Hematopoietic multipotent progenitor cell treated with erythropoietin and hydrocortisone succinate and interleukin-3 and kit ligand, for 8 days (in vitro differentiated cells): ENCODE measurements at regions not wholly inside any gene's neighbourhood (a gene's known extent, or its start where the extent isn't known, plus 50 kb on each side); places are given as distances from the start of the nearest gene placed in this dataset.

Experiments used
- DNase-seq: peaks from one replicate; pipeline ENCODE4 v3.0.0-alpha.2; 2015

- DNase-seq, result no peak
Observed at GRCh38 chr3:72565593-72565992, 282.7 kb downstream of the SHQ1 start.

- no peak for DNase-seq
Observed at GRCh38 chr3:72563690-72564370, 284.4 kb downstream of the SHQ1 start.

- DNase-seq, result no peak
Observed at GRCh38 chr3:72560846-72561675, 287.2 kb downstream of the SHQ1 start.

GRCh38 chr3:72559385-72559784 lies 288.9 kb downstream of the SHQ1 start:
- no peak for DNase-seq

- DNase-seq, result no peak
Observed at GRCh38 chr3:72558001-72558400, 290.2 kb downstream of the SHQ1 start.

- DNase-seq, result no peak
Observed at GRCh38 chr3:72555714-72556113, 292.5 kb downstream of the SHQ1 start.

GRCh38 chr3:72554689-72555088 lies 293.6 kb downstream of the SHQ1 start:
- DNase-seq, result no peak

DNA sequence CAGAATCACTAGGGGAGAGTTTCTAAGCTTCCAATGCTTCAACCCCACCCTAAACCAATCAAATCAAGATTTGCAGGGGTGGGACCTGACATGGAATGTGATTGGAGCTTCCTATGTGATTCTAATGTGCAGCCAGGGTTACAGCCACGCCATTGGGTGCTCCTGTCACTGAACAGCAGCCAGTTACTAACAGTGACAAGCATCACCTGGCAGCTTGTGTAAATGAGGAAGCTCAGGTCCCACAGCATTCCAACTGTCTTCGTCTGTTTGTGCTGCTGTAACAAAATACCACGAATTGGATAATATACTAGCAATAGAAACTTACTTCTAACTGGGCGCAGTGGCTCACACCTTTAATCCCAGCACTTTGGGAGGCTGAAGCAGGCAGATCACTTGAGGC lies 294.9 kb downstream of the SHQ1 start:
- no peak for DNase-seq

DNA sequence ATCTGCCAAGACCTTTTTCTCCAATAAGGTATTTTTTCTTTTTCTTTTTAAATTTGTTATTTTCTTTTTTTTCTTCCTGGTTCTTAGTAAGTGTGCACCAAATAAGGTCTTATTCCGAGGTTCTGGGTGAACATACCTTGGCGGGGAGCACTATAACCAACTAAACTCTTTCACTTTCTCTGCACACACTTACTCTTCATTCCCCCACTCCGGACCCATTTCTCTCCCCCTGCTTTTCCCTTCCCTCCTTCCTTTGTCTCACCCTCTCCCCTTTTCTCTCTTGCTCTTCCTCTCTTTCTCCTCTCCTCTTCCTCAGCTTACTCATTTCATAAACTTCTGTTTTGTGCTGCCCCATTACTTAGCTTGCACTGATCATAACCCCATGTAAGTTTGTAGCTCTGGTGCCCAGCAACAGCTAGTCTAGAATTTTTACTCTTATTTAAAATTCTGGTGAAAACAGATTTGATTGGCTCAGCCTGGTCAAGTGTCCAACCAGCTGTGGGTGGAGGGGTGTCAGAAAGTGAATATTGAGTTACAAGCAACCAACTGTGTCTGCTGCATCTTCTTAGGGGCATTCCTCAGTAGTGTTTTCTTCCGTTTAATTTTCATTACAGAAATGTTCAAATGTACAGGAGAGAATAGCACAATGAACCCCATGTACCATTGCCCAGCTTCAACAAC lies 297.5 kb downstream of the SHQ1 start:
- DNase-seq, result no peak

- no peak for DNase-seq
Observed at GRCh38 chr3:72549761-72550581, 298.3 kb downstream of the SHQ1 start.

DNA sequence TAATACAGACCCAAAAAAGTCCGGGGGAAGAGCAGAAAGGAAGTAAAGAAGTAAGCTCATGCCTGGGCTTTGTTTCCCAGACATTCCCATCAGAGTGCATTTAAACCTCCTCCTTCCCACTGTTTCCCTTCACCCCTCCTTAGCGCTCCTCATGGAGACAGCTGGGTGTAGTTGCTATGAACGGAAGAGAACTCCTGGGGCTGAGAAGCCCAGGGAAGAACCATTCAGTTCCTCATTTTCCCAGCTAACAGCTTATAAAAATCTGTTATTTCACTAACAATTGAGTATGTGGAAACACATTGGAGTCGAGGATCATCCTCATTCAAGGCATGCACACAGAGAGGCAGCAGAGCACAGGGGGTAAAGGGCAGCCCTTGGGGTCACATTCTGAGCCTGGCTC lies 299.3 kb downstream of the SHQ1 start:
- DNase-seq, result no peak

DNA sequence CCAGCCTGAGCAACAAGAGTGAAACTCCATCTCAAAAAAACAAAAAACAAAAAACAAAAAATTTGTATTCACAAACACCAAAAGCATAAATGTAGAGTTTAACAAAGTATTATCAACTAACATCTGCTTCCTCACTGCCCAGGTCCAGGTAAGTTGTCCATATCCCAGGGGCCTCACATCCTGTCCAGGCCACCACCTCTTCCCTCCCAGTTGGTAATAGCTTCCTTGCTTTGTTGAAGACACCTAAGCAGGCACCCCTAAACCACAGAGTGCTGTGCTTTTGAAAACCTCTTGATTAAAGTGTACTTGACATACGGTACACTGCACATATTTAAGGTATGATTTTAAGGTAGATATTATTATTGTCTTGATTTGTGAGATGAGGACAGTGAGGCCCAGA lies 299.8 kb downstream of the SHQ1 start:
- DNase-seq, result no peak

DNA sequence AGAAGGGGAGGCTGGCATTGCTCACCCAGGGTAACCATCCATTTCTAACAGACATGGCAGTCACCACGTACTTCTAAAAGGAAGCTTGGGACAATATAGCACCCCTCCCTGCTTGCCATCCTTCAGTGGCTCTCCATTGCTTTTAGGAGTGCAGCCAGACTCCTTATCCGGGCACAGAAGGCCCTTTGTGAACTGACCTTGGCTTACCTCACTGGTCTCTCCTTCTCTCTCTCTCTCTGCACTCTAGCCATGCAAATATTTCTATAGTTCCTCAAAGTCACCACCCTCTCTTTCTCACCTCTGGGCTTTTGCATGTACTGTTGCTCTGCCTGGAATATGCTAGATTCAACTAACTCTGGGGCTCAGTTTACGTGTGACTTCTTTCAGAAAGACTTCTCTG lies 301.1 kb downstream of the SHQ1 start:
- DNase-seq, result no peak

GRCh38 chr3:72544239-72544638 lies 304.0 kb downstream of the SHQ1 start:
- peak; percentile 79 for DNase-seq

DNA sequence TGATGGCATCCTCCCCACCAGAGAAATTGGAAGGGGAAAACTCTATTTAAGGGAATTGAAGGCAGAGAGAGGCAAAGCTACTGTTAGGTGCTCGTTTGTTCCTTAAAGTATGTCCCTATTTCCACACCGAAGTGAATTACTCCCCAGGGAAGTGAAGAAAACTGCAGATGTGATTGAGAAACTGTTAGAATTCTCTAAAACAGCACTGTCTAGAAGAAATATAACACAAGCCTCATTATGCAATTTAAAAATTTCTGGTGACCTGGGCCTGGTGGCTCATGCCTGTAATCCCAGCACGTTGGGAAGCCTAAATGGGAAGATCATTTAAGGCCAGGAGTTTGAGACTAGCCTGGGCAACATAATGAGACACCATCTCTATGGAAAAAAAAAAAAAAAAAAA lies 305.0 kb downstream of the SHQ1 start:
- no peak for DNase-seq

GRCh38 chr3:72542781-72543180 lies 305.5 kb downstream of the SHQ1 start:
- DNase-seq, result no peak

- DNase-seq, result no peak
Observed at GRCh38 chr3:72539856-72540255, 308.4 kb downstream of the SHQ1 start.

DNA sequence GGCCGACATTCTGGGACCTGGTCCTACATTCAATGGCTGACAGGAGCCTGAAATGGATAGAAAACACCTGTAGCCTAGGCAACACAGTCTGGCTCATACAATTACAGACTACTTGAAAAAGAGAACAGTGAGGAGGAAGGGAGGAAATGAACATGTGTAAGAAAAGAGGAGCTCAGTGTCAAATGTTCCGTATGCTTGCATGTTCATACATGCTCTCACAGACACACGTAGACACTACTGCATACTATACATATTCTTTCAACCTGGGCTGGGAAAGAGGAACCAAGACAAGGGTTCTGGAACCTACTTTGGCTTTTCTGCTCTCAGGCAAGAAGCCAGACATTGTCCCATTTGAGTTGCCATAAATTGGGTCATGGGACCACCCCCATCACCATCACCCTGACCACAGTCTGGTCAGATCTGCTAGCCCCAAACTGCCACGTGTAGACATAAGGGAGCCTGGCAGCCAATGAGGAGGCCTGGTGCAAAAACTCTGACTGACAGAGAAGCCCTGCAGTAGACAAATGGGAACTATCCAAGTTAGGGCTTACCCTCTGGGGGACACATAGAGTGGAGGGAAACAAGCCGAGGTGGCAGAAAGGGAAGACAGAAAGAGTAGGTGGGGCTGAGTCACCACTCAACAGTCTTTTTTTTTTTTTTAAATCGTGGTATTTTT lies 310.0 kb downstream of the SHQ1 start:
- no peak for DNase-seq

DNA sequence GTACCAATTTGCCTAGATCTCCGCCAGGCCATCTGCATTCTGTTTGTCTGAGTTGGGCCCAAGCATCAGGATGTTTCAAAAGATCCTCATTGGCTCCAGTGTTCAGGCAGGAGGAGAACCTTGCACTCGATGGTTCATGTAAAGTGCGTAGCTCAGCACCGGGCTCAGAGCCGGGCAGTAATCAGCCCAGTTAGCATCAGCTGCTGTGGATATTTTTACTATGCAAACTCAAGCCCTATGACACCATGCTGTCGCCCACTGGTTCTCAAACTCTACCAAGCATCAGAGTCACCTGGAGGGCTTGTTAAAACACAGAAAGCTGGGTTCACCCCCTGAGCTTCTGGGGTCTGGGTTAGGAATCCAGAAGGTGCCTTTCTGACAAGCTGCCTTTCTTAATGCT lies 310.8 kb downstream of the SHQ1 start:
- no peak for DNase-seq

DNA sequence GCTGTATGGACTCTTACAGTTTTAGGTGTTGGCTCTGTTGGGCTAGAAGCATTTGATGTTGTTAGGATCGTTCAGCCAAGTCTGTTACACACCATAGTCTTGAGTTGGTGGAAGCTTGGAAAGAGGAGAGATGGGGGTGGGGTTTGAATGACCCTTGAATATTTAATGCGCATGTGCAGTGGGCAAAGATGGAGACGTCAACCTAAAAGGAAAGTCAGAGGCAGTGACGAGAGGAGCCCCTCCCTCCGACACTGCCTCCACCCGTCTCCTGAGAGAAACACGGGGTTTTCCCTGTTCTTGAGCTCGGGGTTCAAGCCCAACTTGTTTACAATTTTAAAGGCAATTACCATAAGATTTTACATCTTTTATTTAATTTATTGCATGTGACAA lies 311.4 kb downstream of the SHQ1 start:
- no peak for DNase-seq

- no peak for DNase-seq
Observed at GRCh38 chr3:72536206-72536877, 311.9 kb downstream of the SHQ1 start.

DNA sequence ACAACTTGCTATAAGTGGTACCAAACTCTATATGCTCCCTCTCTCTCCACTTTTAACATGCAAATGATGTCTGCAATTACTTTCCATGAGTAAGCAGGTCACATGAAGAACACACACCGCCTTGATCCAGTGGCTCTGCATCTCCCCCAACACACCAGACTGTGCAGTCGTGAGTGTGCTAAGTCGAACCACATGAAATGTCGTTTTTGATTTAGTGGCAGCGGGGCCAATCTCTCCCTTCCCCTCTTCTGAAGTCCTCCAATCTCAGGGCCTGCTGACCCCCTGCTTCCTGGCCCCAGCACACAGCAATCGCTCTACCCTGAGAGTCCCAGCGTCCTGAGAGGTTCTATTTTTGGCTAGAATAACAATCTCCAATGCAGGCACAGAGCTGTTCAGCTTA lies 312.5 kb downstream of the SHQ1 start:
- no peak for DNase-seq
